ENCODE measurements at regions not wholly inside any gene's neighbourhood (a gene's known extent, or its start where the extent isn't known, plus 50 kb on each side); places are given as distances from the start of the nearest gene placed in this dataset.

GRCh38 chr11:119829402-119829801 is 100.4 kb upstream of the NECTIN1 start:
- ATAC-seq (no peak), DNase-seq (ENCODE audit: low spot score) (no peak)
- H2AFZ ChIP-seq: no peak overlapping the region
- H3K36me3 Mint-ChIP-seq (ENCODE audit: low read depth): peaks cover 3% of the 10 kb centered on the region; the same call in 2 of the 3 replicates
- peaks cover 8% of the 10 kb centered on the region; the same call in 1 of the 2 replicates for H3K4me1 ChIP-seq (ENCODE audit: insufficient read depth)
- H3K9me2 ChIP-seq (ENCODE audit: insufficient read depth): no peaks in the 10 kb centered on the region; the same call in 1 of the 2 replicates
- H3K79me2 ChIP-seq (replicated peaks; ENCODE audit: insufficient read depth): no peaks in the 10 kb centered on the region
- H3K27ac ChIP-seq (ENCODE audit: low read depth): no peak overlapping the region
- H3K27me3 Mint-ChIP-seq (ENCODE audit: insufficient read depth, low read depth, poor library complexity): peaks cover 1% of the 10 kb centered on the region
- H3K4me3 ChIP-seq: no peak overlapping the region
- H4K20me1 ChIP-seq (replicated peaks; ENCODE audit: insufficient read depth): no peaks in the 10 kb centered on the region
- TF ChIP-seq ZNF114 (CRISPR knock-in tag; IDR thresholded peaks at IDR 0.05): no peak
- TF ChIP-seq, protein P1, sequence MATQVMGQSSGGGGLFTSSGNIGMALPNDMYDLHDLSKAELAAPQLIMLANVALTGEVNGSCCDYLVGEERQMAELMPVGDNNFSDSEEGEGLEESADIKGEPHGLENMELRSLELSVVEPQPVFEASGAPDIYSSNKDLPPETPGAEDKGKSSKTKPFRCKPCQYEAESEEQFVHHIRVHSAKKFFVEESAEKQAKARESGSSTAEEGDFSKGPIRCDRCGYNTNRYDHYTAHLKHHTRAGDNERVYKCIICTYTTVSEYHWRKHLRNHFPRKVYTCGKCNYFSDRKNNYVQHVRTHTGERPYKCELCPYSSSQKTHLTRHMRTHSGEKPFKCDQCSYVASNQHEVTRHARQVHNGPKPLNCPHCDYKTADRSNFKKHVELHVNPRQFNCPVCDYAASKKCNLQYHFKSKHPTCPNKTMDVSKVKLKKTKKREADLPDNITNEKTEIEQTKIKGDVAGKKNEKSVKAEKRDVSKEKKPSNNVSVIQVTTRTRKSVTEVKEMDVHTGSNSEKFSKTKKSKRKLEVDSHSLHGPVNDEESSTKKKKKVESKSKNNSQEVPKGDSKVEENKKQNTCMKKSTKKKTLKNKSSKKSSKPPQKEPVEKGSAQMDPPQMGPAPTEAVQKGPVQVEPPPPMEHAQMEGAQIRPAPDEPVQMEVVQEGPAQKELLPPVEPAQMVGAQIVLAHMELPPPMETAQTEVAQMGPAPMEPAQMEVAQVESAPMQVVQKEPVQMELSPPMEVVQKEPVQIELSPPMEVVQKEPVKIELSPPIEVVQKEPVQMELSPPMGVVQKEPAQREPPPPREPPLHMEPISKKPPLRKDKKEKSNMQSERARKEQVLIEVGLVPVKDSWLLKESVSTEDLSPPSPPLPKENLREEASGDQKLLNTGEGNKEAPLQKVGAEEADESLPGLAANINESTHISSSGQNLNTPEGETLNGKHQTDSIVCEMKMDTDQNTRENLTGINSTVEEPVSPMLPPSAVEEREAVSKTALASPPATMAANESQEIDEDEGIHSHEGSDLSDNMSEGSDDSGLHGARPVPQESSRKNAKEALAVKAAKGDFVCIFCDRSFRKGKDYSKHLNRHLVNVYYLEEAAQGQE (IDR thresholded peaks at IDR 0.05; ENCODE audit: unreplicated experiment): no peak
- no peak for TF ChIP-seq CTCF (conservative IDR thresholded peaks at IDR 0.05; ENCODE audit: low read depth in 2 of 2)
- TF ChIP-seq EZH2phosphoT487 (IDR thresholded peaks at IDR 0.05; ENCODE audit: unreplicated experiment): no peak
- TF ChIP-seq STAT1 (IDR thresholded peaks at IDR 0.05; ENCODE audit: unreplicated experiment): no peak
- TF ChIP-seq, protein P2, sequence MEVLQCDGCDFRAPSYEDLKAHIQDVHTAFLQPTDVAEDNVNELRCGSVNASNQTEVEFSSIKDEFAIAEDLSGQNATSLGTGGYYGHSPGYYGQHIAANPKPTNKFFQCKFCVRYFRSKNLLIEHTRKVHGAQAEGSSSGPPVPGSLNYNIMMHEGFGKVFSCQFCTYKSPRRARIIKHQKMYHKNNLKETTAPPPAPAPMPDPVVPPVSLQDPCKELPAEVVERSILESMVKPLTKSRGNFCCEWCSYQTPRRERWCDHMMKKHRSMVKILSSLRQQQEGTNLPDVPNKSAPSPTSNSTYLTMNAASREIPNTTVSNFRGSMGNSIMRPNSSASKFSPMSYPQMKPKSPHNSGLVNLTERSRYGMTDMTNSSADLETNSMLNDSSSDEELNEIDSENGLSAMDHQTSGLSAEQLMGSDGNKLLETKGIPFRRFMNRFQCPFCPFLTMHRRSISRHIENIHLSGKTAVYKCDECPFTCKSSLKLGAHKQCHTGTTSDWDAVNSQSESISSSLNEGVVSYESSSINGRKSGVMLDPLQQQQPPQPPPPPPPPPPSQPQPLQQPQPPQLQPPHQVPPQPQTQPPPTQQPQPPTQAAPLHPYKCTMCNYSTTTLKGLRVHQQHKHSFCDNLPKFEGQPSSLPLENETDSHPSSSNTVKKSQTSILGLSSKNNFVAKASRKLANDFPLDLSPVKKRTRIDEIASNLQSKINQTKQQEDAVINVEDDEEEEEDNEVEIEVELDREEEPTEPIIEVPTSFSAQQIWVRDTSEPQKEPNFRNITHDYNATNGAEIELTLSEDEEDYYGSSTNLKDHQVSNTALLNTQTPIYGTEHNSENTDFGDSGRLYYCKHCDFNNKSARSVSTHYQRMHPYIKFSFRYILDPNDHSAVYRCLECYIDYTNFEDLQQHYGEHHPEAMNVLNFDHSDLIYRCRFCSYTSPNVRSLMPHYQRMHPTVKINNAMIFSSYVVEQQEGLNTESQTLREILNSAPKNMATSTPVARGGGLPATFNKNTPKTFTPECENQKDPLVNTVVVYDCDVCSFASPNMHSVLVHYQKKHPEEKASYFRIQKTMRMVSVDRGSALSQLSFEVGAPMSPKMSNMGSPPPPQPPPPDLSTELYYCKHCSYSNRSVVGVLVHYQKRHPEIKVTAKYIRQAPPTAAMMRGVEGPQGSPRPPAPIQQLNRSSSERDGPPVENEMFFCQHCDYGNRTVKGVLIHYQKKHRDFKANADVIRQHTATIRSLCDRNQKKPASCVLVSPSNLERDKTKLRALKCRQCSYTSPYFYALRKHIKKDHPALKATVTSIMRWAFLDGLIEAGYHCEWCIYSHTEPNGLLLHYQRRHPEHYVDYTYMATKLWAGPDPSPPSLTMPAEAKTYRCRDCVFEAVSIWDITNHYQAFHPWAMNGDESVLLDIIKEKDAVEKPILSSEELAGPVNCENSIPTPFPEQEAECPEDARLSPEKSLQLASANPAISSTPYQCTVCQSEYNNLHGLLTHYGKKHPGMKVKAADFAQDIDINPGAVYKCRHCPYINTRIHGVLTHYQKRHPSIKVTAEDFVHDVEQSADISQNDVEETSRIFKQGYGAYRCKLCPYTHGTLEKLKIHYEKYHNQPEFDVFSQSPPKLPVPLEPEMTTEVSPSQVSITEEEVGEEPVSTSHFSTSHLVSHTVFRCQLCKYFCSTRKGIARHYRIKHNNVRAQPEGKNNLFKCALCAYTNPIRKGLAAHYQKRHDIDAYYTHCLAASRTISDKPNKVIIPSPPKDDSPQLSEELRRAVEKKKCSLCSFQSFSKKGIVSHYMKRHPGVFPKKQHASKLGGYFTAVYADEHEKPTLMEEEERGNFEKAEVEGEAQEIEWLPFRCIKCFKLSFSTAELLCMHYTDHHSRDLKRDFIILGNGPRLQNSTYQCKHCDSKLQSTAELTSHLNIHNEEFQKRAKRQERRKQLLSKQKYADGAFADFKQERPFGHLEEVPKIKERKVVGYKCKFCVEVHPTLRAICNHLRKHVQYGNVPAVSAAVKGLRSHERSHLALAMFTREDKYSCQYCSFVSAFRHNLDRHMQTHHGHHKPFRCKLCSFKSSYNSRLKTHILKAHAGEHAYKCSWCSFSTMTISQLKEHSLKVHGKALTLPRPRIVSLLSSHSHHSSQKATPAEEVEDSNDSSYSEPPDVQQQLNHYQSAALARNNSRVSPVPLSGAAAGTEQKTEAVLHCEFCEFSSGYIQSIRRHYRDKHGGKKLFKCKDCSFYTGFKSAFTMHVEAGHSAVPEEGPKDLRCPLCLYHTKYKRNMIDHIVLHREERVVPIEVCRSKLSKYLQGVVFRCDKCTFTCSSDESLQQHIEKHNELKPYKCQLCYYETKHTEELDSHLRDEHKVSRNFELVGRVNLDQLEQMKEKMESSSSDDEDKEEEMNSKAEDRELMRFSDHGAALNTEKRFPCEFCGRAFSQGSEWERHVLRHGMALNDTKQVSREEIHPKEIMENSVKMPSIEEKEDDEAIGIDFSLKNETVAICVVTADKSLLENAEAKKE (CRISPR knock-in tag; IDR thresholded peaks at IDR 0.05): no peak
- no peak for TF ChIP-seq EZH2 (IDR thresholded peaks at IDR 0.05; ENCODE audit: low read depth, unreplicated experiment)
- no peak for TF ChIP-seq NANOG (IDR thresholded peaks at IDR 0.05; ENCODE audit: borderline replicate concordance)
- TF ChIP-seq ZNF331 (CRISPR knock-in tag; IDR thresholded peaks at IDR 0.05; ENCODE audit: low read depth): no peak
- TF ChIP-seq POLR2AphosphoS5 (IDR thresholded peaks at IDR 0.05; ENCODE audit: low read depth): no peak
- TF ChIP-seq CREB1 (CRISPR knock-in tag; IDR thresholded peaks at IDR 0.05; ENCODE audit: low read depth): no peak
- no peak for TF ChIP-seq JUNB (IDR thresholded peaks at IDR 0.05; ENCODE audit: unreplicated experiment)
- TF ChIP-seq ETS1 (IDR thresholded peaks at IDR 0.05): no peak
- H3K4me3 Mint-ChIP-seq: no peak overlapping the region
- H3K4me1 Mint-ChIP-seq: peaks cover 20% of the 10 kb centered on the region
- H3K9me3 Mint-ChIP-seq: peaks cover 8% of the 10 kb centered on the region
- no peaks in the 10 kb centered on the region for H3K27me3 ChIP-seq (ENCODE audit: insufficient read depth)
- no peak overlapping the region for H3K4me2 ChIP-seq
- H3K36me3 ChIP-seq (ENCODE audit: insufficient read depth): no peaks in the 10 kb centered on the region
- no peaks in the 10 kb centered on the region for H3F3A ChIP-seq (replicated peaks; ENCODE audit: low read depth)
- no peak overlapping the region for H3K27ac Mint-ChIP-seq
